22Rv1 (cell line): ENCODE measurements at regions not wholly inside any gene's neighbourhood (a gene's known extent, or its start where the extent isn't known, plus 50 kb on each side); places are given as distances from the start of the nearest gene placed in this dataset.

ENCODE experiments used
- ZFX ChIP-seq: fragments of 450-650 bp; IDR thresholded peaks from 2 replicates; pipeline ENCODE4 v1.6.1; 2017; ENCODE audit warnings: antibody characterized with exemption, borderline replicate concordance
- TF ChIP-seq, protein P1 (sequence below): fragments of 450-650 bp; IDR thresholded peaks from 2 replicates; pipeline ENCODE4 v1.5.1; 2017; ENCODE audit warnings: mild to moderate bottlenecking

DNA sequence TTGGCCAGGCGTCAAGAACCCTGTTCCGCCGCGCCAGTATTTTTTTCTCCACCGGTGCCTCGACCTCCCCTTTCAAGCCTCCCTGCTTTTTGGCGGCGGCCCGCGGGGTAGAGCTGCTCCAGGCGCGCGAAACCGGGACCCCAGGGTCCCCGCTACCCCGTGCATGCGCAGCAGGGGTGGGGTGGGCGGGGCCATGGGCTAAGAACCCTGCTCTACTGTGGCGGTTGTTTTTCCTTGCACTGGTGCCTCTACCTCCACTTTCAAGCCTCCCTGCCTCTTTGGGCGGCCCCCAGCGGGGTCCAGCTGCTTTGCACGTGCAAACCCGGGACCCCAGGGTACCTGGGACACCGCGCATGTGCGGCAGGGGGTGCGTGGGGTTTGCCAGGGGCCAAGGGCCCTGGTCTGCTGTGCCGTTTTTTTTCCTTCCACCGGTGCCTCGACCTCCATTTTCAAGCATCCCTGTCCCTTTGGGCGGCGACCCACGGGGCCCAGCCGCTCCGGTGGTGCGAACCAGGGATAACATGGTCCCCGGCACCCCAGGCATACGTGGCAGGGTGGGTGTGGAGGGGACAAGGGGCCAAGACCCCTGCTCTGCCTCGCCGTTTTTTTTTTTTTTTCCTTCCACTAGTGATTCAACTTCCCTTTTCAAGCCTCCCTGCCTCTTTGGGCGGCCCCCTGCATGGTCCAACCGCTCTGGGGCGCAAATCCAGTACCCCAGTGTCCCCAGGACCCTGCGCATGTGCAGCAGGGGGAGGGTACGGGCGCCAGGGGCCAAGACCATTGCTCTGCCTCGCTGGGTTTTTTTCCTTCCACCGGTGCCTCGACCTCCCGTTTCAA lies 326.8 kb downstream of the ALG10 start:
- TF ChIP-seq, protein P1, sequence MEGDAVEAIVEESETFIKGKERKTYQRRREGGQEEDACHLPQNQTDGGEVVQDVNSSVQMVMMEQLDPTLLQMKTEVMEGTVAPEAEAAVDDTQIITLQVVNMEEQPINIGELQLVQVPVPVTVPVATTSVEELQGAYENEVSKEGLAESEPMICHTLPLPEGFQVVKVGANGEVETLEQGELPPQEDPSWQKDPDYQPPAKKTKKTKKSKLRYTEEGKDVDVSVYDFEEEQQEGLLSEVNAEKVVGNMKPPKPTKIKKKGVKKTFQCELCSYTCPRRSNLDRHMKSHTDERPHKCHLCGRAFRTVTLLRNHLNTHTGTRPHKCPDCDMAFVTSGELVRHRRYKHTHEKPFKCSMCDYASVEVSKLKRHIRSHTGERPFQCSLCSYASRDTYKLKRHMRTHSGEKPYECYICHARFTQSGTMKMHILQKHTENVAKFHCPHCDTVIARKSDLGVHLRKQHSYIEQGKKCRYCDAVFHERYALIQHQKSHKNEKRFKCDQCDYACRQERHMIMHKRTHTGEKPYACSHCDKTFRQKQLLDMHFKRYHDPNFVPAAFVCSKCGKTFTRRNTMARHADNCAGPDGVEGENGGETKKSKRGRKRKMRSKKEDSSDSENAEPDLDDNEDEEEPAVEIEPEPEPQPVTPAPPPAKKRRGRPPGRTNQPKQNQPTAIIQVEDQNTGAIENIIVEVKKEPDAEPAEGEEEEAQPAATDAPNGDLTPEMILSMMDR, result no peak
- no peak for TF ChIP-seq ZFX
